Upper lobe of left lung (tissue), 4 donors: ENCODE measurements at regions not wholly inside any gene's neighbourhood (a gene's known extent, or its start where the extent isn't known, plus 50 kb on each side); places are given as distances from the start of the nearest gene placed in this dataset.

Experiments used
- POLR2A ChIP-seq, 4 donors: fragments of 450-650 bp; IDR thresholded peaks; one replicate each; pipeline ENCODE4 v1.5.1; 2016 to 2017; ENCODE audit warnings: antibody characterized with exemption in 4 of 4, mild to moderate bottlenecking in 2 of 4
- POLR2AphosphoS5 ChIP-seq, 2 donors: sonication (generic); formaldehyde crosslinking; IDR thresholded peaks; one replicate each; pipeline ENCODE4 v1.5.1; 2017; ENCODE audit warnings: antibody characterized with exemption in 2 of 2
- TF ChIP-seq, protein P1 (sequence below), 6 experiments: fragments of 450-650 bp in 4 of 6; fragments of 200-600 bp in 2 of 6; sonication (generic) in 2 of 6; IDR thresholded peaks; one replicate each; pipeline ENCODE4 v1.5.1; 2016 to 2019; ENCODE audit warnings: antibody characterized with exemption in 6 of 6

DNA sequence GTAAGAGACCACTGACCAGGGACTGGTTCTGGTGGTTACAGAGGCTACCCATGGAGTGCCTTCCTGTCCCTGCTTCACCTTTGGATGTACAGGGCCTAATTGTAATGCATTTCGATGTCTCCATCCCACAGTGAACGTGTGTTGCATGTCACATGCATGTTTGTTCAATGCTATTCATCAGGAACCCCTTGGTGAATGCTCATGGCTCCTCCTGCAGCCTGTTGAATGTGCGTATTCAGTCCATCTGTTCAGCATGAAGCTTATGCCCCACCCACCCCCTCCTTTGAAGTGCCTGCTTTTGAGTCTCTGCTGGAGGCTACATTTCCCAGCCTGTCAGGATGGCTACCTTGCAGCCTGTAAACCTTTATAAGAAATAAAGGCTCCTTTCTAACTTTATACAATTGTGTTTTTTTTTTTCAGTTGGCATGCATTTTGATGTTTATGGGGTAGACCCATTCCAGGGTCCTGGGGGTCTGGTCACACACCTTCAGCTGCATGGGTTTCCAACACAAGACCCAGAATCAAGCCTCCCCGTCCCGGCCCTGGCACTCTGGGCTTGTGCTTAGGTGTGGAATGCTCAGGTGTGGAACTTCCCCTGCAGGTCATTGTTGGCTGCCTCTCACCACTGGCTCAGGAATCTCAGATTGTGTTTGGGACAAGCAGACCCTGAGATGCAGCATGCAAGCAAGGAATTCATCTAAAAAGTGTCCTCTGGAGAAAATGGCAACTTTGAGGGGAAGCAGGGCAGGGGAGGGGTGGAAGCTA lies 238.8 kb upstream of the HDAC4 start:
- TF ChIP-seq, protein P1, sequence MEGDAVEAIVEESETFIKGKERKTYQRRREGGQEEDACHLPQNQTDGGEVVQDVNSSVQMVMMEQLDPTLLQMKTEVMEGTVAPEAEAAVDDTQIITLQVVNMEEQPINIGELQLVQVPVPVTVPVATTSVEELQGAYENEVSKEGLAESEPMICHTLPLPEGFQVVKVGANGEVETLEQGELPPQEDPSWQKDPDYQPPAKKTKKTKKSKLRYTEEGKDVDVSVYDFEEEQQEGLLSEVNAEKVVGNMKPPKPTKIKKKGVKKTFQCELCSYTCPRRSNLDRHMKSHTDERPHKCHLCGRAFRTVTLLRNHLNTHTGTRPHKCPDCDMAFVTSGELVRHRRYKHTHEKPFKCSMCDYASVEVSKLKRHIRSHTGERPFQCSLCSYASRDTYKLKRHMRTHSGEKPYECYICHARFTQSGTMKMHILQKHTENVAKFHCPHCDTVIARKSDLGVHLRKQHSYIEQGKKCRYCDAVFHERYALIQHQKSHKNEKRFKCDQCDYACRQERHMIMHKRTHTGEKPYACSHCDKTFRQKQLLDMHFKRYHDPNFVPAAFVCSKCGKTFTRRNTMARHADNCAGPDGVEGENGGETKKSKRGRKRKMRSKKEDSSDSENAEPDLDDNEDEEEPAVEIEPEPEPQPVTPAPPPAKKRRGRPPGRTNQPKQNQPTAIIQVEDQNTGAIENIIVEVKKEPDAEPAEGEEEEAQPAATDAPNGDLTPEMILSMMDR (IDR thresholded peaks at IDR 0.05), result no peak
- TF ChIP-seq POLR2A (IDR thresholded peaks at IDR 0.05) (no peak), POLR2AphosphoS5 (IDR thresholded peaks at IDR 0.05) (no peak)
